Uterus (tissue), 2 donors: ENCODE measurements at regions not wholly inside any gene's neighbourhood (a gene's known extent, or its start where the extent isn't known, plus 50 kb on each side); places are given as distances from the start of the nearest gene placed in this dataset.
"Not testable (repeated sequence)": the region's sequence is repeated elsewhere in the genome, so short reads cannot be mapped to it uniquely, and the experiment has no call there.

ENCODE experiments used
- POLR2A ChIP-seq, 2 donors: fragments of 450-650 bp; IDR thresholded peaks; one replicate each; pipeline ENCODE4 v1.6.1; 2016; ENCODE audit warnings: antibody characterized with exemption in 2 of 2, mild to moderate bottlenecking in 1 of 2, moderate library complexity in 1 of 2
- TF ChIP-seq, protein P1 (sequence below), 4 experiments: fragments of 200-600 bp in 2 of 4; fragments of 450-650 bp in 2 of 4; sonication (generic) in 2 of 4; IDR thresholded peaks; one replicate each; pipeline ENCODE4 v1.5.1; 2016 to 2019; ENCODE audit warnings: antibody characterized with exemption in 4 of 4, mild to moderate bottlenecking in 2 of 4, moderate library complexity in 1 of 4

- TF ChIP-seq, protein P1, sequence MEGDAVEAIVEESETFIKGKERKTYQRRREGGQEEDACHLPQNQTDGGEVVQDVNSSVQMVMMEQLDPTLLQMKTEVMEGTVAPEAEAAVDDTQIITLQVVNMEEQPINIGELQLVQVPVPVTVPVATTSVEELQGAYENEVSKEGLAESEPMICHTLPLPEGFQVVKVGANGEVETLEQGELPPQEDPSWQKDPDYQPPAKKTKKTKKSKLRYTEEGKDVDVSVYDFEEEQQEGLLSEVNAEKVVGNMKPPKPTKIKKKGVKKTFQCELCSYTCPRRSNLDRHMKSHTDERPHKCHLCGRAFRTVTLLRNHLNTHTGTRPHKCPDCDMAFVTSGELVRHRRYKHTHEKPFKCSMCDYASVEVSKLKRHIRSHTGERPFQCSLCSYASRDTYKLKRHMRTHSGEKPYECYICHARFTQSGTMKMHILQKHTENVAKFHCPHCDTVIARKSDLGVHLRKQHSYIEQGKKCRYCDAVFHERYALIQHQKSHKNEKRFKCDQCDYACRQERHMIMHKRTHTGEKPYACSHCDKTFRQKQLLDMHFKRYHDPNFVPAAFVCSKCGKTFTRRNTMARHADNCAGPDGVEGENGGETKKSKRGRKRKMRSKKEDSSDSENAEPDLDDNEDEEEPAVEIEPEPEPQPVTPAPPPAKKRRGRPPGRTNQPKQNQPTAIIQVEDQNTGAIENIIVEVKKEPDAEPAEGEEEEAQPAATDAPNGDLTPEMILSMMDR (IDR thresholded peaks at IDR 0.05), result not testable (repeated sequence)
- not testable (repeated sequence) for TF ChIP-seq POLR2A (IDR thresholded peaks at IDR 0.05)
These were observed 70.8 kb upstream of the CTNNA1 start for GRCh38 chr5:138682462-138682861.
